Upper lobe of left lung (tissue), 6 donors: ENCODE measurements at regions not wholly inside any gene's neighbourhood (a gene's known extent, or its start where the extent isn't known, plus 50 kb on each side); places are given as distances from the start of the nearest gene placed in this dataset.

Experiments
- ATAC-seq, 2 donors: fragments of 200-7000 bp; cut with Tn5 transposase; one replicate each; pipeline ENCODE4 v1.9.1; 2022; ENCODE audit warnings: mild to moderate bottlenecking in 2 of 2, moderate library complexity in 2 of 2; ENCODE audit not compliant: low FRiP score in 2 of 2
- DNase-seq, 2 donors: peaks; one replicate each; pipeline ENCODE4 v3.0.0-alpha.2; 2019 to 2020
- H3K27ac ChIP-seq, 4 donors: fragments of 200-600 bp; sonication (generic); one replicate each; pipeline ENCODE4 v1.5.1; 2016 to 2019
- H3K27me3 ChIP-seq, 4 donors: fragments of 200-600 bp; sonication (generic); one replicate each; pipeline ENCODE4 v1.5.1; 2017 to 2019
- H3K36me3 ChIP-seq, 4 donors: fragments of 200-600 bp; sonication (generic); one replicate each; pipeline ENCODE4 v1.5.1; 2016 to 2019
- H3K4me1 ChIP-seq, 4 donors: fragments of 200-600 bp; sonication (generic); one replicate each; pipeline ENCODE4 v1.5.1; 2018 to 2019
- H3K4me3 ChIP-seq, 4 donors: fragments of 200-600 bp; sonication (generic); one replicate each; pipeline ENCODE4 v1.5.1; 2017 to 2019; ENCODE audit warnings: mild to moderate bottlenecking in 2 of 4, moderate library complexity in 1 of 4
- H3K9me3 ChIP-seq, 4 donors: fragments of 200-600 bp; sonication (generic); one replicate each; pipeline ENCODE4 v1.5.1; 2018 to 2019
- EP300 ChIP-seq, 4 donors: sonication (generic); formaldehyde crosslinking; IDR thresholded peaks; one replicate each; pipeline ENCODE4 v1.5.1; 2017; ENCODE audit warnings: antibody characterized with exemption in 4 of 4, control low read depth in 2 of 4
- POLR2A ChIP-seq, 4 donors: fragments of 450-650 bp; IDR thresholded peaks; one replicate each; pipeline ENCODE4 v1.5.1; 2016 to 2017; ENCODE audit warnings: antibody characterized with exemption in 4 of 4, mild to moderate bottlenecking in 2 of 4
- POLR2AphosphoS5 ChIP-seq, 2 donors: sonication (generic); formaldehyde crosslinking; IDR thresholded peaks; one replicate each; pipeline ENCODE4 v1.5.1; 2017; ENCODE audit warnings: antibody characterized with exemption in 2 of 2
- WGBS, 2 donors: methylation state at CpG; one replicate each; pipeline ENCODE4 v1.1.5; 2017 to 2018; 5-methylcytosine and 5-hydroxymethylcytosine counted together
- TF ChIP-seq, protein P1 (sequence below), 6 experiments: fragments of 450-650 bp in 4 of 6; fragments of 200-600 bp in 2 of 6; sonication (generic) in 2 of 6; IDR thresholded peaks; one replicate each; pipeline ENCODE4 v1.5.1; 2016 to 2019; ENCODE audit warnings: antibody characterized with exemption in 6 of 6
- donor health status: DM: no; HTN: no; CAD: no; lungs with moderate emphysema.
- donor health status: DM: no; HTN: yes; CAD: no; lungs with severe emphysema.

- Histone ChIP-seq H3K4me3 (no peak overlapping the region), H3K4me1 (no peaks in the 10 kb centered on the region), H3K27me3 (no peaks in the 10 kb centered on the region), H3K9me3 (no peaks in the 10 kb centered on the region), H3K27ac (no peak overlapping the region), H3K36me3 (no peaks in the 10 kb centered on the region)
- ATAC-seq, result no peak
- 83 to 89% methylated on average over 3 of the region's 3 CpGs for WGBS, 2 donors
- TF ChIP-seq POLR2A (IDR thresholded peaks at IDR 0.05) (no peak), POLR2AphosphoS5 (IDR thresholded peaks at IDR 0.05) (no peak), EP300 (IDR thresholded peaks at IDR 0.05) (no peak)
- TF ChIP-seq, protein P1, sequence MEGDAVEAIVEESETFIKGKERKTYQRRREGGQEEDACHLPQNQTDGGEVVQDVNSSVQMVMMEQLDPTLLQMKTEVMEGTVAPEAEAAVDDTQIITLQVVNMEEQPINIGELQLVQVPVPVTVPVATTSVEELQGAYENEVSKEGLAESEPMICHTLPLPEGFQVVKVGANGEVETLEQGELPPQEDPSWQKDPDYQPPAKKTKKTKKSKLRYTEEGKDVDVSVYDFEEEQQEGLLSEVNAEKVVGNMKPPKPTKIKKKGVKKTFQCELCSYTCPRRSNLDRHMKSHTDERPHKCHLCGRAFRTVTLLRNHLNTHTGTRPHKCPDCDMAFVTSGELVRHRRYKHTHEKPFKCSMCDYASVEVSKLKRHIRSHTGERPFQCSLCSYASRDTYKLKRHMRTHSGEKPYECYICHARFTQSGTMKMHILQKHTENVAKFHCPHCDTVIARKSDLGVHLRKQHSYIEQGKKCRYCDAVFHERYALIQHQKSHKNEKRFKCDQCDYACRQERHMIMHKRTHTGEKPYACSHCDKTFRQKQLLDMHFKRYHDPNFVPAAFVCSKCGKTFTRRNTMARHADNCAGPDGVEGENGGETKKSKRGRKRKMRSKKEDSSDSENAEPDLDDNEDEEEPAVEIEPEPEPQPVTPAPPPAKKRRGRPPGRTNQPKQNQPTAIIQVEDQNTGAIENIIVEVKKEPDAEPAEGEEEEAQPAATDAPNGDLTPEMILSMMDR (IDR thresholded peaks at IDR 0.05), result no peak
- no peak for DNase-seq
Measured at GRCh38 chr20:48049171-48049570, 263.9 kb upstream of the SULF2 start.

DNA sequence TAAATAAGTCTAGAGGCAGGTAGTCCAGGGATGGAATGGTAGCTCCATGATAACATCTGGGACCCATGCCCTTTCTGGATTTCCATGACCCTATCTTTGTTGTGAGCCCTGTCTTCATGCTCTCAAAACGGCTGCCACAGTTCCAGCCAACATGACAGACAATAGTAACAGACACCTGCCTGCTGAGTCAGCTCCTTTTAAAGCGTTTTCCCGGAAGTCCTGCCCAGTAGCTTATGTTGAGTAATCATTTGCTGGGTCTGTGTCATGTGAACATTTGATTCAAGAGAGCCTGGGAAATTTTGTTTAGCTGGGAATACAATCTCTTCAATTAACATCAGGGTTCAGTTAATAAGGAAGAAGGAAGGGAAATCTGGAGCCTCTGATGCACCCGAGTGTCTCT, 262.2 kb upstream of the SULF2 start:
- Histone ChIP-seq H3K4me3 (no peak overlapping the region), H3K9me3 (no peaks in the 10 kb centered on the region), H3K36me3 (no peaks in the 10 kb centered on the region), H3K4me1 (no peaks in the 10 kb centered on the region), H3K27ac (no peak overlapping the region), H3K27me3 (no peaks in the 10 kb centered on the region)
- WGBS, 2 donors, result 65 to 70% methylated on average over 4 of the region's 4 CpGs
- TF ChIP-seq POLR2AphosphoS5 (IDR thresholded peaks at IDR 0.05), result no peak
- ATAC-seq (no peak), DNase-seq (no peak)

GRCh38 chr20:48042628-48043027, 257.3 kb upstream of the SULF2 start:
- no peak for TF ChIP-seq POLR2A (IDR thresholded peaks at IDR 0.05)
- no peak for TF ChIP-seq EP300 (IDR thresholded peaks at IDR 0.05)
- TF ChIP-seq, protein P1 (IDR thresholded peaks at IDR 0.05), result no peak
- no peak for TF ChIP-seq POLR2AphosphoS5 (IDR thresholded peaks at IDR 0.05)
- 70 to 77% methylated on average over 6 to 7 of the region's 7 CpGs for WGBS, 2 donors
- ATAC-seq, result no peak

GRCh38 chr20:48041078-48041780, 255.9 kb upstream of the SULF2 start:
- no peak for DNase-seq
- TF ChIP-seq POLR2A (IDR thresholded peaks at IDR 0.05) (no peak), POLR2AphosphoS5 (IDR thresholded peaks at IDR 0.05) (no peak), EP300 (IDR thresholded peaks at IDR 0.05) (no peak)
- TF ChIP-seq, protein P1 (IDR thresholded peaks at IDR 0.05), result no peak
- H3K36me3 ChIP-seq, result no peaks in the 10 kb centered on the region

More at GRCh38 chr20:48042628-48043027, 257.3 kb upstream of the SULF2 start:
- DNase-seq, result no peak
- no peaks in the 10 kb centered on the region for H3K4me1 ChIP-seq
- no peak overlapping the region for H3K27ac ChIP-seq
- no peaks in the 10 kb centered on the region for H3K9me3 ChIP-seq
- no peak overlapping the region for H3K4me3 ChIP-seq
- no peaks in the 10 kb centered on the region for H3K27me3 ChIP-seq
- no peaks in the 10 kb centered on the region for H3K36me3 ChIP-seq

GRCh38 chr20:48040491-48040890, 255.2 kb upstream of the SULF2 start:
- WGBS, 2 donors, result 85 to 88% methylated on average over 6 of the region's 6 CpGs

More at GRCh38 chr20:48041078-48041780, 255.9 kb upstream of the SULF2 start:
- no peaks in the 10 kb centered on the region for H3K27me3 ChIP-seq
- H3K27ac ChIP-seq, result no peak overlapping the region
- H3K4me3 ChIP-seq, result no peak overlapping the region
- WGBS, 2 donors, result 62 to 64% methylated on average over 17 of the region's 17 CpGs
- no peak for ATAC-seq
- no peaks in the 10 kb centered on the region for H3K9me3 ChIP-seq
- no peaks in the 10 kb centered on the region for H3K4me1 ChIP-seq

More at GRCh38 chr20:48040491-48040890, 255.2 kb upstream of the SULF2 start:
- ATAC-seq, result no peak
- Histone ChIP-seq H3K27ac (no peak overlapping the region), H3K36me3 (no peaks in the 10 kb centered on the region), H3K27me3 (no peaks in the 10 kb centered on the region), H3K4me3 (no peak overlapping the region), H3K9me3 (no peaks in the 10 kb centered on the region), H3K4me1 (no peaks in the 10 kb centered on the region)
- TF ChIP-seq, protein P1 (IDR thresholded peaks at IDR 0.05), result no peak
- TF ChIP-seq POLR2AphosphoS5 (IDR thresholded peaks at IDR 0.05) (no peak), EP300 (IDR thresholded peaks at IDR 0.05) (no peak), POLR2A (IDR thresholded peaks at IDR 0.05) (no peak)
- no peak for DNase-seq
